HG03354 (cell line): ENCODE measurements at regions not wholly inside any gene's neighbourhood (a gene's known extent, or its start where the extent isn't known, plus 50 kb on each side); places are given as distances from the start of the nearest gene placed in this dataset.

Source experiments
- ATAC-seq: cut with Tn5 transposase; IDR thresholded peaks from one replicate; pipeline ENCODE4 v1.9.1; 2021; ENCODE audit warnings: mild to moderate bottlenecking; ENCODE audit not compliant: unreplicated experiment, poor library complexity, severe bottlenecking

DNA sequence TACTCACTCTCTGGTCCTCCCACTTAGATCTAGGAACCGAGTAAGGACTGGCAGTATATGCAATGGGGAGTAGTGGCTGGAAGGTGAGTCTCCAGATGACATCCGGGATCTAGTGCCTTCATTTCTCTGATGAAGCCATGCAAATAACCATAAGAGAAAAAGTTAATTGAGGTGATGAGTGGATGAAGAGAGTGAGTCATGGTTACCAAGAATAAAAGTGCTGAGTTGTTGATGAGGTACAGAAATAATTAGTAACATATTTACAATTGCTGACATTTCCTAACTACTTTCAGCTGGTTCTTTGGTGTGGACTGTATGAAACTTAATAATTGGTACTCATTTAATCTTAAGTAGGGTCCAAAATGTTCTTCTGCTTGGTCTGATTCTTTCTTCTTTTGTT, 146.7 kb upstream of the PITX2 start:
- no peak for ATAC-seq

GRCh38 chr4:110770353-110770752, 147.5 kb upstream of the PITX2 start:
- ATAC-seq = no peak

GRCh38 chr4:110778521-110778920, 155.6 kb upstream of the PITX2 start:
- peak; percentile 51 for ATAC-seq

DNA sequence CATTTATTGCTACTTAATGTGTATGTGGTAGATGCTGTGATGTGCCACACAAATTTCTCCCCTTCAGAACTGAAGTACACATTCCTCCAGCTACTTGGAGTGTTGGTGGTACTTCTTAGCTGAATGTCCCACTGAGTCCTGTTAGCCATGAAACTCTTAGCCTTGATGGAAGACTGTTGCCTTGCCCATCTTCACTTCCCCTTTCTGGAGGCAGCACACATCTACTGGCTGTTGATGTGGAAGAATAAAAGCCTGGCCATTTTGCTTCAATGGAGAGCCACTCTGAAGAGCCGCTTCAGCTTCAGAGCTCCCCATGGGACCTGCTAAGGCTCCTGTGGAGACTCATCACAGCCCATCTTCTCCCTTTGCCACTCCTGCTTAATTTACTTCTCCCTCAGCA, 157.7 kb upstream of the PITX2 start:
- no peak for ATAC-seq

DNA sequence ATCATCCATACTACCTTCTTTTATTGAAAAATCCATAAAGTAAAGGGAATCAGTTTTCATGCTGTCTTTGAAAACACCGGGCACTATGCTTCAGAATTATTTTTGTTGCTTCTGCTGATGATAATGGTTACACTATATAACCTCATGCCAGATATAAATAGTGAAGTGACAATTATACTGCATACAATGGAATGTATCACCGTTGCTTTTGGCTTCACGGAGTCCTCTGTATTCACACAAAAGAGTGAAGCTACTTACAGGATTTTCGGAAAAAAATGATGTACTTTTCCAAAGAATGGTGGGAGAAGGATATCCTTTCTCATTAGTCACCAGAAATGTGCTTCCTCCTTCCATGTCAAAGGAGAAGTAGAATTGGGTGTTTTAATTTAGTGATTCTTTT, 159.1 kb upstream of the PITX2 start:
- no peak for ATAC-seq

DNA sequence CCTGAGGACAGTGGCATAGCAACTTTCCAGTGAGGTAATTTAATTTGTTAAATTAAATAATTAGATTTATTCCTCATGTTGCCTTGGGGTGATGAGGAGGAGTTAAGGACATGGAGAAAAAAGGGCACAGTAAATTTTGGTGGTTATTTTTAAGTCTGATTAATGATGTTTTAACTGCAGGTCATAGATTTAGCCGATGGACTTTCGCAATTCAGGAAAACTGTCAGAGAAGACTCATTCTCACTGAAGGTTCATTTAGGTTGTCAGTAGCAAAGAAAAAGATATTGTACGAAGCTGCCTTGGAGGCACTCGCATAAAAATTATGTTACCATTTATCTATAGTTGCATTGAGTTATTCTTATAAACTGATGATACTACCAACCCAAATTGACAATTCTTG, 164.2 kb upstream of the PITX2 start:
- ATAC-seq = no peak

DNA sequence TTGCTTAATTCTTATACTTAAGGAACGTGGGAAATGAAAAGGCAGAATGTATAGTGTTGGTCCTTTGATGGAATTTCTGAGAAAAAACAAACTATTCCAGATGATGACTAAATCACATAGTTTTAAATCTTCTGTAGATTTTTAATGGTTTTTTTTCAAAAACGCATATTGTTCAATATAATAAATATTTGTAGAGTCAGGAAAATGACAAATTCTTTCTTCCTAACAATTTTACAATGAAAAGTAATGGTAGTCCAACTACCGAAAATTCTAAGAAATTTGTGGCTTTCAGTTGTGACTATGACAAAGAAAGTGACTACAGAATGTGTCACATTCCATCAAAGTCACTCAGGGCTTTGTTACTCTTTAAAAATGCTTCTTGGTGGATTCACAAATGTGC, 164.8 kb upstream of the PITX2 start:
- ATAC-seq = no peak

DNA sequence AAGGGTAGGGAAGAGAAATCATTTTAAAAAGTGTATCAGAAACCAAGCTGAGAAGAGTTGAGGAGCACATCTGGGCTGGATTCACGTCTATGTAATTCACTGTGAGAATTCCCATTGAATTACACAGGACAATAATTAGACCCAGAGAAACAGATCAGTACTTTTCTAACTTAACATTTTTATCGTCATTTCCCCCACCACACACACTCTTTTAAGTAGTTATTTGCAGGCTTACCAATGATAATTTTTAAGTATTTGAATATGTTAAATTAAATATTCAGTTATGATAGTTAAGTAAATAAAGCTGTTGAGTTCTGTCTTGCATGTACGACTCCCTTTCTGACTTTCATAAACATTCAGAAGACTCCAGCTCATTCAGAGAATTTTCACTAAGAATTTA, 165.4 kb upstream of the PITX2 start:
- ATAC-seq = no peak

- no peak for ATAC-seq
These were observed 169.2 kb upstream of the PITX2 start for GRCh38 chr4:110792036-110792435.

- no peak for ATAC-seq
These were observed 170.5 kb upstream of the PITX2 start for GRCh38 chr4:110793381-110793801.

DNA sequence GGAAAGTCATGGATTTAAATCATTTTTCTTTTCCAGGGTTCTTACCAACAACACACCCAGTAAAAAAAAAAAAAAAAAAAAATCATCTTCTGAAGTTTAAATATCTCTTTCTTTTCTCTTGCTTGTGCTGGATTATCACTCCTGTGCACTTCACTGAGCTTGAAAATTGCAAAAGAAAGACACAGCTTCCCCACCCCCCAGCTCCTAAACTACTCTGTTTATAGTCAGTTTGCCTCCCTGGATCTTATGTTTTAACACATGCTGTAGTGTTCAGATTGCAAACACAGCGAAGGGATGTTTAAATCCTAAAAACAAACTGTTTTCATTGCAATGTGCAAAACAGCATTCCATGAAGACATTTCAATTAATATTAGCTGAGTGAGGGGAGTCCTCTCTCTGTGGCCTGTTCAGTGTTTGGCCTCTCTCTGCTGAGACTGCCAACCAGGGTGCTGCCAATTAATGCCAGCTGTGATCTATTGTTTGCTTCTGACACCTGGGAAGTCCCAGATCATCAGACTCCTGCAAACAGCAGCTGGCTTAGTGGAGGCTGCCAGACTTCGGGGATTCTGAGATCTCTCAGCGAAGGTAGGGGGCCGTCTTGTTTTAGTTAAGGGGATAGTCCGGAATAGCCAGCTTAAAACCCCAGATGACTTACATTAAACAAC, 171.1 kb upstream of the PITX2 start:
- ATAC-seq = no peak

DNA sequence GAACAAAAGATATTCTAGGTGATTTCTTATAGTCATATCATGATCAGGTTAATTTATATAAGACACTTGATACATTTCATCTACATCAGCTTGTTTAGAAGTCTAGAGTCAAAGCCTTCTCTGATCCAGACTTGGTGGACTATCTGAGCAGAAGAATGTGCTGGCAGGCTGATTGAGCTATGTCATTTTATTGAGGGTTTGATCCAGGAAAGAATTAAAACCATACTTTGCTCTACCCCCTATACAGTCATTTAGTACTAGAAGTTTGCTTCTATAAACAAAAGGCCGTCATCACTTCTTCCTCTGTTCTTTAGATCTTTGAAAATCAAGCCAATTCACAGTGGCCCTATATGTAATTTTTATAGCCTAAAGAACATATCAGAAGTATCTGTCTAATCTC, 173.1 kb upstream of the PITX2 start:
- ATAC-seq = no peak

DNA sequence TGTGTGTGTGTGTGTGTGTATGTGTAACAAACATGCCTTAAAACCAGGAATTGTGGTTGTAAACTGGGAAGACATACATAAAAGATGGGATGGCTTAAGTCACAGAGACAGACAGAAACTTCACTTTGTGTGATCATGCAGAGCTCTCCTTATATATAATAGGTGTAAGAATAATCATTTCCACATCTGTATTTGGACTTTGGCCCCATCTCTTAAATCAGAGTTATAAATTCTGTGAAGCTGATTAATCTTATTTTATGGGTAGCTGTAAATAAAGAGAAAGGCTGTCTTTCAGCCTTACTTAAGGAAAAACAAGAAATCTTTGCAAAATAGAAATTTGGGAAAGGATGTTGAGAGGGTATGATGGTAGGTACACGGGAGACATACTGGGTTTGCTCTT, 174.6 kb upstream of the PITX2 start:
- no peak for ATAC-seq

- ATAC-seq = no peak
These were observed 175.8 kb upstream of the PITX2 start for GRCh38 chr4:110798687-110799086.

GRCh38 chr4:110799211-110799610, 176.3 kb upstream of the PITX2 start:
- ATAC-seq = no peak

DNA sequence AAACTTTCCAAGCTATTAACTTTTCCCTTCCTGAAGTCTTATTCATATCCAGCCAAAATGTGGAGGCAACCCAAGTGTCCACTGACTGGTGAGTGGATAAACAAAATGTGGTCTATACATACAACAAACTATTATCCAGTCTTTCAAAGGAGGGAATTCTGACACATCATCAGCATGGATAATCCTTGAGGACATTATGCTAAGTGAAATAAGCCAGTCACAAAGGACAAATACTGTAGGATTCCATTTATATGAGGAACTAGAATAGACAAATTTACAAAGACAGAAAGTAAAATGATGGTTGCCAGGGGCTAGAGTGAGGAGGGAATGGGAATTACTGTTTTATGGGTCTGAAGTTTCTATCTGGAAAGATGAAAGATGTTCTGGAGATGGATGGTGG, 178.7 kb upstream of the PITX2 start:
- ATAC-seq = no peak

DNA sequence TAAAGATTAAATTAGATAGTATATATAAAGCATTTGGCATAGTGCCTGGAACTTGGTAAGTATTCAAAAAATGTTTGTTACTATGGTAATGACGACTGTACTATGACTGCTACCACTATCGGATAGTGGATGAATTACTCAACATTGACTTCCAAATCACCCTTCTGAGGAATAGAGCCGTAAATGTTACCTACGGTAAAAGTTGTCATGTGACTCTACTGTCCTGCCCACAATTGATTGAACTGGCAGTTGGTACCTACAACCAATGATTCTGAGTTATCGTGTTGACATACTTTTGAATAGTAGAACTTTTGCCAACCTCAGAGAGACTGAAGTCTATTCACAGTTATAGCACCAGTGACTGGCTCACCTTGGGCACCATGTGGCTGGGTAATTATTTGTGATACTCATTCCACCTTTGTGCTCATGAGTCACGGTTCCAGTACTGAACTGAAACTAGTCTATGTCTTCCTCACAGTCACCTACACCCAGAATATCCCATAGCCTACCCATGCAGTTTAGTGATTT, 185.5 kb upstream of the PITX2 start:
- peak; percentile 94 for ATAC-seq

GRCh38 chr4:110815950-110816349, 193.1 kb upstream of the PITX2 start:
- no peak for ATAC-seq

GRCh38 chr4:110816367-110816766, 193.5 kb upstream of the PITX2 start:
- ATAC-seq = no peak

DNA sequence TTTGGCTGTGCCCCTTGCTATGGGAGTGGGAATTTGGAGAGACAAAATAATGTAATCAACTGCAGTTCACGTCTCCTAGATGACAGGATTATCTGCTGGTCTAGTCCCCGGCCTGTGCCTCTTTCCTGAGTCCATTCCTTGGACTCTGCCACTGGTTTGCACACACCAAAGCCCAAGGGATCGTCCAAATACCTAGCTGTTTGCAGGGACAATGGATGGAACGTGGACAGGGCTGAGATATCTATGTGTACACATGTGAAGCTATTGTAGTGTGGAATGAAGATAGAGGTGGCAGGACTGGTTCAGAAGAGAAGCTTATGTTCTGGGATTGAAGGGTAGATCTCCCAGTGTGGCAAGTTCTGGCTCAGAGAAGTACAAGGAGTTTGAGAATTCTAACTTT, 198.3 kb upstream of the PITX2 start:
- no peak for ATAC-seq

- peak; percentile 68 for ATAC-seq
These were observed 200.4 kb upstream of the PITX2 start for GRCh38 chr4:110823251-110823650.

GRCh38 chr4:110824344-110824743, 201.5 kb upstream of the PITX2 start:
- ATAC-seq = no peak
